Prostate gland (tissue), 2 donors: ENCODE measurements at regions not wholly inside any gene's neighbourhood (a gene's known extent, or its start where the extent isn't known, plus 50 kb on each side); places are given as distances from the start of the nearest gene placed in this dataset.

ENCODE experiments used
- CTCF ChIP-seq, 4 experiments: fragments of 200-600 bp in 2 of 4; fragments of 450-650 bp in 2 of 4; sonication (generic) in 2 of 4; IDR thresholded peaks; 1 replicate in 3 of 4; 2 replicates in 1 of 4; pipeline ENCODE4 v1.5.1; 2016 to 2019; ENCODE audit warnings: antibody characterized with exemption in 4 of 4, mild to moderate bottlenecking in 2 of 4, moderate library complexity in 2 of 4
- POLR2A ChIP-seq: fragments of 450-650 bp; IDR thresholded peaks from one replicate; pipeline ENCODE4 v1.6.1; 2016; ENCODE audit warnings: antibody characterized with exemption, mild to moderate bottlenecking
- POLR2AphosphoS5 ChIP-seq: sonication (generic); formaldehyde crosslinking; IDR thresholded peaks from one replicate; pipeline ENCODE4 v1.6.1; 2017; ENCODE audit warnings: antibody characterized with exemption

GRCh38 chr9:86459599-86460155, 105.5 kb upstream of the TUT7 start:
- TF ChIP-seq POLR2A, result no peak
- no peak for TF ChIP-seq CTCF (IDR thresholded peaks at IDR 0.05)
- no peak for TF ChIP-seq POLR2AphosphoS5
